ENCODE measurements at regions not wholly inside any gene's neighbourhood (a gene's known extent, or its start where the extent isn't known, plus 50 kb on each side); places are given as distances from the start of the nearest gene placed in this dataset.

- TF ChIP-seq, protein P1, sequence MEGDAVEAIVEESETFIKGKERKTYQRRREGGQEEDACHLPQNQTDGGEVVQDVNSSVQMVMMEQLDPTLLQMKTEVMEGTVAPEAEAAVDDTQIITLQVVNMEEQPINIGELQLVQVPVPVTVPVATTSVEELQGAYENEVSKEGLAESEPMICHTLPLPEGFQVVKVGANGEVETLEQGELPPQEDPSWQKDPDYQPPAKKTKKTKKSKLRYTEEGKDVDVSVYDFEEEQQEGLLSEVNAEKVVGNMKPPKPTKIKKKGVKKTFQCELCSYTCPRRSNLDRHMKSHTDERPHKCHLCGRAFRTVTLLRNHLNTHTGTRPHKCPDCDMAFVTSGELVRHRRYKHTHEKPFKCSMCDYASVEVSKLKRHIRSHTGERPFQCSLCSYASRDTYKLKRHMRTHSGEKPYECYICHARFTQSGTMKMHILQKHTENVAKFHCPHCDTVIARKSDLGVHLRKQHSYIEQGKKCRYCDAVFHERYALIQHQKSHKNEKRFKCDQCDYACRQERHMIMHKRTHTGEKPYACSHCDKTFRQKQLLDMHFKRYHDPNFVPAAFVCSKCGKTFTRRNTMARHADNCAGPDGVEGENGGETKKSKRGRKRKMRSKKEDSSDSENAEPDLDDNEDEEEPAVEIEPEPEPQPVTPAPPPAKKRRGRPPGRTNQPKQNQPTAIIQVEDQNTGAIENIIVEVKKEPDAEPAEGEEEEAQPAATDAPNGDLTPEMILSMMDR (IDR thresholded peaks at IDR 0.05; ENCODE audit: low read depth, low read length): no peak
- no peak for TF ChIP-seq POLR2A (IDR thresholded peaks at IDR 0.05; ENCODE audit: extremely low read depth, insufficient read length)
Measured at GRCh38 chr15:23763021-23763420, 75.9 kb upstream of the NDN start.
